ENCODE measurements at regions not wholly inside any gene's neighbourhood (a gene's known extent, or its start where the extent isn't known, plus 50 kb on each side); places are given as distances from the start of the nearest gene placed in this dataset.

DNA sequence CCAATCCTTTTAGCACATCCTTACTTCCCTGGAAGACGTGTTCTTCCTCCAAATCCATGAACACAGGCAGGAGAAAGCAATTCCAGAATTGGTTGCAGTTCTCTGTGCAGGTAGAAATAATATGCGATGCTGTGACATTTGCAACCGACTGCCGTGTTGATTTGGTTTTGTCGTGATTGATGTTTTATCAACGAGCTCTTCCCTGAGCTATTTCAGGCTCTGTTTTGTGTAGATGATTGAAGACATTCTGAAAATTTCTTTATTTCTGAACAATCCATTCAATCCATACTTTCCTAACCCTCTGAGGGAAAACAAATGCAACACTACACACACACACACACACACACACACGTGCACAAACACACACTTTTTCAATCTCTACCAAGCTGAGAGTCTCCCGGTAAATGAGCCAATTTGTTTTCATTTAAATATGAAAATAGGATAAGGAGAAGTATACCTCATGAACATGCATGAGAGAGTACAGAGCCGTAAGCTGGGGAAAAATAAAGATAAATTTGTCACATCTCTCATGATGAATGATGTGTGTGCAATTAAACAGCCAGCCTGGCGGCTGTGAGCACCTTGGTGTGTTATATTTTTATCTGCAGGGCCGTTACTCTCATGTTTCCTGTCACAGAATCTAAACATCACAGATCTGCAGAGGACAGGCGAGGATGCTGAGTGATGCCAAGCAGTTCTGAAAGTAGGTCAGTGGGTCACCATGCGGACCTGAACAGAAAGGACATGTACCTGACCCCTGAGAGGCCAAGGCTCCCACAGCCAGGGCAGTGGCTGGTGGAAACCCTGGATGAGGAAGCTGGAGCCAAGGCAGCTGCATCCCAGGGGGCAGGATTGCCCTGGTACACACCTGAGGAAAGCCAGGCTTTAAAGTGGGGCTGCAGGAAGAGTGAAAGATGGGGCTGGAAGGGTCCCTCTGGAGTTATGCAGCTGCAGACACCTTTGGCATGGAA lies 64.8 kb downstream of the PDCL3 start:
- DNase-seq (ENCODE audit: extremely low read depth in 1 of 11, low read depth in 9 of 11, low spot score in 4 of 11): no peak

DNA sequence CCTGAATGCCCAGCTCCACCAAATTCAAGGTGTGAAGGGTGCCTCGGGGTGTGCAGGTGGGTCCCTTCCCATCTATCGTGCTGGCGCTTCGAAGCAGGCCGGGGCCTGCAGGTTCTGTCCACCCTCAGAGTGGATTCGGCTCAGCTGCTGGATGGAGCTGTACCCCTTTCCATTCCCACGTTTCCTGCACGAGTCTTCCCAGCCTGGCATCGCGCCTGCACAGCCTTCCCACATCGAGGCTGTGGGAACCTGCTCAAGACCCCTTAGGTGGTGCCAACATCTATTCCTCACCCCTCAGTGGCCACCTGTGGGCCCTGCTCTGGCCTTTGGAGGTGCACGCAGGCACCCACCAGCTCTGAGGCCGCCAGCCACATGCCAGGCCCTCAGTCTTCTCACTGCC lies 65.7 kb downstream of the PDCL3 start:
- DNase-seq (ENCODE audit: extremely low read depth in 1 of 11, low read depth in 9 of 11, low spot score in 4 of 11): no peak

DNA sequence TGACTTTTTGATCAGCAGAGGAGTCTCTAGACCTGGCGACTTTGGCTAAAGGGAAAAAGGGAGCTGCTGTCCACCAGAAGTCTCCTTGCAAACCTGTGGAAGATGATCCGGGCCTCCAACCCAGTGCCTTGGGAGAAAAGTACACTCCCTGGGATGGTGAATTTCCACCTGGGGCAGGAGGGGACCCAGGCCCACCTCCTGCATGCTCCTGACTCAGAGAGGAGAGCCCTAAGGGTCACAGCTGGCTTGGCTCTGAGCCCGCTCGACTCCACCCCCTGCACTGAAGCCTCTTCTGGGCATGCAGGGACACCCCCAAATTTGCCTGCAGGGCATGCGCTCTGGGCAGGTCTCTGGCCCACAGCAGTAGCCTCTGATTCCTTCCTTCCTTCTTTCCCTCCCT lies 66.5 kb downstream of the PDCL3 start:
- no peak for DNase-seq (ENCODE audit: extremely low read depth in 1 of 11, low read depth in 9 of 11, low spot score in 4 of 11)

DNA sequence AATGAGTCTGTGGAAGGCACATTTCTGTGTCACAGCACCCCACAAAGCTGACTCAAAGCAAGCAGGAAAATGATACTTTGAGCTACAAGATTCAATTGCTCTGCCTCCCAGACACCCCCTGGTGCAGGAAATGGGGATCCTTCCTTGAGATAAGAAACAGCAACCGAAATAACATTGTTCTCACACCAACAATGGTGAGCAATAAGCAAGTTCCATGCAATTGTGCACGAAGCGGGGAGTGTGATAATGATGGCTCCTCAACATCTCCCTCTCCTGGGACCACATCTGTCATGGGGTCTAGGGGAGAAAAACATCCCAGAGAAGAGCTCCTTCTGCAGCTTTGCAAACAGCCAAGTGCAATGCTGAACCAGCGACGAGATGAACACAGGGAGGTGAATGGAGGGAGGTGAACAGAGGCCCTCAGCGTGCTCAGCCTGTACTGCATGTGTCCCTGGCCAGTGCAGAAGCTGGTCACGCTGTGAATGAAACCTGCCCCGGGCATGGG lies 67.7 kb downstream of the PDCL3 start:
- no peak for DNase-seq (ENCODE audit: extremely low read depth in 1 of 11, low read depth in 9 of 11, low spot score in 4 of 11)

DNA sequence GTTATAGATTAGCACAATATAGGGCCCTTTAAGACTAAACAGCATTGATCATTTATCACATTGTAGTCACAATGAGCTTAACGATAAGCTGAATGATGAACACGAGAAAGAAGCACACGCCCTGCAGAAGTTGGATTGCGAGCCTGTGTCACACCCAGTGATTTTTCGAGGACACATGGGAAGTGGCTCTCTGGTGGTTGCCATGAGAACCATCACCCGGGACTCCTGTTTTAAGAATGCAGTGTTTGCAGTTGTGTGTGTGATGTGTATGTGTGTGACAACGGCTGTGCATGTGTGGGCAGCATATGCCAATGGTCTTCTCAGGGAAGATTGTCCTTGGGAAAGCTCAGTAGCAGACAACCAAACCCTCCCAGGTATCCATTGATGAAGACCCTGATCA lies 69.2 kb downstream of the PDCL3 start:
- no peak for DNase-seq (ENCODE audit: extremely low read depth in 1 of 11, low read depth in 9 of 11, low spot score in 4 of 11)

DNA sequence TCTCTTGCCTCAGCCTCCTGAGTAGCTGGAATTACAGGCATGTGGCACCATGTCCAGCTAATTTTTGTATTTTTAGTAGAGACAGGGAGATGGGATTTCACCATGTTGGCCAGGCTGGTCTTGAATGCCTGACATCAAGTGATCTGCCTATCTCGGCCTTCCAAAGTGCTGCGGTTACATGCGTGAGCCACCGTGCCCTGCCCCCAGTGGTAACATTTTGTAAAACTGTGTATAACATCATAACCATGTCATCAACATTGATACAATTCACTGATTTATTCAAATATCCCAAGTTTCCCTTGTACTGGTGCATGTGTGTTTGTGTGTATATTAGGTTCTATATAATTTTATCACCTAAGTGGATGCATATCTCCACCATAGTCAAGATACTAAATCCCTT lies 70.0 kb downstream of the PDCL3 start:
- no peak for DNase-seq (ENCODE audit: extremely low read depth in 1 of 11, low read depth in 9 of 11, low spot score in 4 of 11)

DNA sequence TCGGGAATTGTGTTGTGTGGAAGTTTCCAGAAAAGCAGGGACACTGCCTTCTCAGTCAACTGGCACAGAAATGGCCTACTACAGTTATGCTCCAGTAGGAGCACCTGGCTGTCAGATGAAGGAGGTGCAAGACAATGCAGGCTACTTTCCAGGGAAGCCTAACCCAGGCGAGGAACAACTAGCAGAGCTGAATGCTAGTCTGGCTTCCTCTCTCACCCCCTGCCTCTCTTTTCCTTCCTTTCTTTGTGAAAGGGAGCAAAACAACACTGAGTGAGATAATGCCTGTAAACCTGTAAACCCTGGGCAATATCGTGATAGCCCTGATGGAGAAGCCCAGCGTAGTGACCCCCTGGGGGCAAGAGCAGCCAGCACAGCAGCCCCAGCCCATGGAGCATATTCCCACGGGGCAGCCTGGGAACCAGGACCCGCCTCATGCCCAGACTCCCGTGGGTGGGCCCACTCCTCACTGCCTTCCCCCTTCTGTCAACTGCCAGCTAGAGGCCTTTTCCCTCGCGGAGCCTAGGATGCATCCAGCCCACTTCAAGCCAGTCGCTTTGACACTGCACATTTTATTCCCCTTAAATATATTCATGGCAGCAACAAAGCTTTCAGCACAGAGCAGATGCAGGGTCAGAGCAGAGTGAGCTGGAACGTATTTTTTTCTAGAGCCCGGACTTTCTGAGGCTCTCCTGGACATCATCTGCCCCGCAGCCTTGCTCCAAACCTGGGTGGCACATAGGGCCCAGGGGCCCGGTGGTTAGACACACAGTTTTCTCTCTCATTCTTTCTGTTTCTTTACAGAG lies 77.0 kb downstream of the PDCL3 start:
- DNase-seq (ENCODE audit: extremely low read depth in 1 of 11, low read depth in 9 of 11, low spot score in 4 of 11): no peak

DNA sequence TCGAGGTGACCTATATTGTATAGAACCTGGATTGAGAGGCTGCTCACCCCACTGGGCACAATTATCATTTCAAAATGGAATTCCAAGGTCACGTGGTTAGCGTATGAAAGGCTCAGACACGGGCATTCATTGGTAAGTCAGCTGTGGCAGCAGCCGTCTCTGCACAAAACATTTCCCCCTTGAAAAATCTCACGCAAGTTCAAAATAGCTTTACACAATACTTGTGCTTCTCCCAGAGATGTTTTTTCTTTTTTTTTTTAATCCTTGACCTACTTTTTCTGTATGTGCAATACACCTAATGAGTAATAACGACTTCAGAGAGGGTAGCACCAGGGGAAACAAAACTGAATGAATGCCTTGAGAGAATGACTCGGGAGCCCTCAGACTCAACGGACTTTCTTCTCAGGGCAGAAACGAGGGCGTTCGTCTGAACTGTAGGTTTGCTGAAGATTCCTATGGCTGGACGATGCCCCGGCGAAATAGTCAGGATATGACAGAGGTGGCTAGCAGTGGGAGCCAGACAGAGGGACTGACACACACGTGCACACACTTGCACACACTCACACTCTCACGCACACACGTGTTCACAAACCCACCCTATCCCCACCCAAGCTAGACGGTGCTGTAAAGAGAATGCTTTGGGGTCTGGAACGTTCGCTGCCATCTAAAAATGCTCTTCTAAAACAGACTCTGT lies 77.8 kb downstream of the PDCL3 start:
- DNase-seq (ENCODE audit: extremely low read depth in 1 of 11, low read depth in 9 of 11, low spot score in 4 of 11): no peak

DNA sequence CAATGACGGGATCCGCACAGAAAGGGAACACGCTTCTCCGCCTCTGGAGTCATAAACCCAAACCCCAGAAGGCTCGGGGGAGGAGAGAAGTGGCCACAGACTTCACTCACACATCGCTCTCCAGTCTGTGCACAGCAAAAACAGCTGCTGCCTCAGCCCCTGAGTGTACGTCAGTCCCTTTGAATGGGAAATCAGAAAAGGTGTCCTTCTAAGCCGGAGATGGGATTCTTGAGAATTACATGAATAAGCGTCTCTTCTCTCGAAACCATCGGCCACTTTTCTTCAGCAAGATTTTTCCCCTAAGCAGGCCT lies 78.3 kb downstream of the PDCL3 start:
- DNase-seq (ENCODE audit: extremely low read depth in 1 of 11, low read depth in 9 of 11, low spot score in 4 of 11): no peak

DNA sequence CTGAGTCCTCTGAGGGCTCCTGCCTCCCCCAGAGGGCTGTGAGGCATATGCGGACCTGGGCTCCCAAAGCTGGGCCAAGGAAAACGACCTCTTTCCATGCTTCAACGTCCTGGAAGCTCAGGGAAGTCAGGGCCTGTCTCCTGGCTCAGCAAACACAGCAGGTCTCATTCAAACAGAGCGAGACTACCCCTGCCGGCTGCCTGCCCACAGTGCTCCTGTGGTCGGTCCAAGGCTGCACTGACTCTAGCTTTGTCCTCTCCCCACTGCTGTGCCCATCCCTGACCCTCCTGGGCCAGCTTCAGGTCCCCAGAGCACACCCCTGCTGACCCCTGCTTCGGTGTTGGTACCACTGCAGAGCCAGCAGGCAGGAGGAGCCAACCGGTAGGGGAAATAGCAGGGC lies 79.6 kb downstream of the PDCL3 start:
- DNase-seq (ENCODE audit: extremely low read depth in 1 of 11, low read depth in 9 of 11, low spot score in 4 of 11): no peak

DNA sequence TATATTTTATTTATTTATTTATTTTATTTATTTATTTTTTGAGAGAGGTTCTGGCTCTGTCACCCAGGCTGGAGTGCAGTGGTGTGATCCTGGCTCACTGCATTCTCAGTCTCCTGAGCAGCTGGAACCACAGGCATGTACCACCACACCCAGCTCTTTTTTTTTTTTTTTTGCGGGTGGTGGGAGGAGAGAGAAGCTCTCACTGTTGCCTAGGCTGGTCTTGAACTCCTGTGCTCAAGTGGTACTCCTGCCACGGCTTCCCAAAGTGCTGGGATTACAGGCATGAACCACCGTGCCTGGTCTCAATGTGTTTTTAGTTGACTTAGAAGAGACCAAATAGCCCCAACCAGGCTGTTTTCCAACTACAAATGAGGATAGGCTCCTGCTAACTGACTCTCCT lies 80.7 kb downstream of the PDCL3 start:
- no peak for DNase-seq (ENCODE audit: extremely low read depth in 1 of 11, low read depth in 9 of 11, low spot score in 4 of 11)

DNA sequence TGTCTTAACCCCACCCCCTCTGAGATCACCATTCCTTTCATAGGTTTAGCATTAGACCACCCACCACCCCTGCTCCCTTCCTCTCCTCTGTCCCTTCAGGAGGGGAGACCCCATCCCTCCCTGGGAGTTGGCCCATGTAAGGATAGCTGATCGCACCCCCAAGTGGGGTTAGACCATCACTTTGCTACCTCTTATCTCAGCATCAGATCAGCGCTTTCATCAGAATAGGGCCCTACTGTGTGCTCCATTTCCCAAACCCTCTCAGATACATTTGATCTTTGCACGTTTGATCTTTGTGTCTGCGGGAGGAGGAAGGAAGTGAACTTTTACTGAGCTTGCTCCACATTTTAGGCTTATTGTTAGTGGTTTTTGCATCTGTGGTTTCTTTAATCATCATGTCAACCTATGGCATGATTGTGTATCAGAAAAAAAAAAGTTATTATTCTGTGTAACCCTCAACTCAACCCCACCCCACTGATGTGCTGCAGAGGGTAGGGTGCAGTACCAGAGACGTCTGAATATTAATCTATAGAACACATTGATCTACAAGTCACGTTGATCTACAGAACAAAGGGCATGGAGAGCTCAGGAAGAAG lies 81.2 kb downstream of the PDCL3 start:
- DNase-seq (ENCODE audit: extremely low read depth in 1 of 11, low read depth in 9 of 11, low spot score in 4 of 11): no peak

DNA sequence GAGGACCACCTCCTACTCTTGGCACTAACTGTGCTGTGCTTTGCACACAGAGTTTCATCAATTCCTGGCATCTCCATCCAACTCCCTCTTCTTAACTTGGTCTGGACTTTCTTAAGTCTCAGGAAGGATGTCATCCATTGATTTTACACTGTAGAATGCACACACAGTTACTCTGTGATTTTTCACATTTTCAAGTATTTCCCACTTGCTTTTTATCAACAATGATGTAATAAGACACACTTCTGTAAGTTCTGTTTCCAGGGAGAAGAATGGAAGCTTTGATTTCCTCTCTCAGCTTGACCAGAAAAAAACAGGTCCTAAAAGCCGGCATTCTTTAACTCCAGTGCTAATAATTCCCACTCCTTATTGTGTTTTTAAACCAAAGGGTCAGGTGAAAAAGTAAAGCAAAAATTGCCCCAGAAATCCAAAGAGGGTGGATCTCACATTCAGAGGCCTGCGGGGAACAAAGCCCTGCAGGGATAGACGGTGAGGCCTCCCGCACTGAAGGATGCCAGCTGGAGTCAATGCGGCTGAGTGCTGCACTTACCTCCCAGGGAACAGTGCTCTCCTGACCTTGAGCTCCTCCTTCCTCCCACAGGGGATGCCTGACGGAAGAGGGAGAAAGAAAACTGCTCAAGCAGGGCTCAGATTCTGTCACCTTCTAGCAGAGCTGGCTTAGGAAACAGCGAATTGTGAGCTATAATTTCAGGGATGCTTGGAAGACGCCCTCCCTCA lies 83.1 kb downstream of the PDCL3 start:
- DNase-seq (ENCODE audit: extremely low read depth in 1 of 11, low read depth in 9 of 11, low spot score in 4 of 11): no peak

DNA sequence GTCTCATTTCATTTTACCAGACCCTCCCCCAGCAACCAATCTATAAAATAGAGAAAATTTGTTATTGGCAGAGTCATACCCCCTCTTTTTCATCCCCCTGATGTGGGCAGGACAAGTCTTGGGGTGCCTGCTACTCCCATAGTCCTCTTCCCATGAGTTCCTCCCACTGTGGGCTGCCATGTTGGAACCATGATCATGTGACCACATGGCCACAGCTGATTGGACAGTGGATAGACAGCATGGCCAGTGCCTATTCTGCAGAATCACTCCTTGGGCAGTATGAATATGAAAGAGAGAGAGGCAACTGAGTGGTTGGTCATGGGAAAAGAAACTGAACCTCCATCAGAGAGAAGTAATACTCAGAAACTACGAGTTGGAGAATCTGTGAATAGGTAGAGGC lies 84.9 kb downstream of the PDCL3 start:
- no peak for DNase-seq (ENCODE audit: extremely low read depth in 1 of 11, low read depth in 9 of 11, low spot score in 4 of 11)

DNA sequence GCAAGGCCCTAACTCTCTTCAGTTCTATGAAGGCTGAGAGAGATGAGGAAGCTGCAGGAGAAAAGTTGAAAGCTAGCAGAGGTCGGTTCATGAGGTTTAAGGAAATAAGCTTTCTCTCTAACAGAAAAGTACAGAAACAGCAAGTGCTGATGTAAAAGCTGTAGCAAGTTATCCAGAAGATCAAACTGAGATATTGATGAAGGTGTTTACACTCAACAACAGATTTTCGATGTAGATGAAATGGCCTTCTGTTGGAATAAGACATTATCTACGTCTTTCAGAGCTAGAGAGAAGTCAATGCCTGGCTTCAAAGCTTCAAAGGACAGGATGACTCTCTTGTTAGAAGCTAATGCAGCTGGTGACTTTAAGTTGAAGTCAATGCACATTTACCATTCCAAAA lies 87.4 kb downstream of the PDCL3 start:
- DNase-seq (ENCODE audit: extremely low read depth in 1 of 11, low read depth in 9 of 11, low spot score in 4 of 11): no peak

DNA sequence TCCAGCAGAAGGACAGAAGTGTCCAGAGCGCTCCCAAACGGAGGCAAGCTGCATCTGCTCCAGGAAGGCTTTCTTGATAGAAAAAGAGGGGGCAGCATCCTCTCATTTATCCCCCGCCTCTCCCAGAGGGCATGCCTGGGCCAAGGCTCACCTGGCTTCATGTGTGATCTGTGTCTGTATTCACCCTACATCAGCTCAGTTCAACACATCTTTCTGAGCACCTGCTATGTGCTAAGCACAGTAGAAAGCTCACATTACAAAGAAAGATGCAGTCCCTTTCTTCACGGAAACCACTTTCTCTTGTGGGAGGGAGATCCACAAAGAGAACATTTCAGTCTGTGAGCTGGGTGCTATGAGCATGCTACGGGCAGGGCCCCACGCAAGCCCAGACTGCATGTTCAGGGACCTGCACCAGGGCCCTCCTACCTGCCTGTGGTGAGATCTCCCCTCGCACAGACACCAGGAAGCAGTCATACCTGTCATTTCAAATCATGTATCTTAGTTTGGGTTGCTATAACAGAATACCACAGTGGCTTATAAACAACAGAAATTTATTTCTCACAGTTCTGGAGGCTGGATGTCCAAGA lies 90.7 kb downstream of the PDCL3 start:
- DNase-seq (ENCODE audit: extremely low read depth in 1 of 11, low read depth in 9 of 11, low spot score in 4 of 11): no peak

DNA sequence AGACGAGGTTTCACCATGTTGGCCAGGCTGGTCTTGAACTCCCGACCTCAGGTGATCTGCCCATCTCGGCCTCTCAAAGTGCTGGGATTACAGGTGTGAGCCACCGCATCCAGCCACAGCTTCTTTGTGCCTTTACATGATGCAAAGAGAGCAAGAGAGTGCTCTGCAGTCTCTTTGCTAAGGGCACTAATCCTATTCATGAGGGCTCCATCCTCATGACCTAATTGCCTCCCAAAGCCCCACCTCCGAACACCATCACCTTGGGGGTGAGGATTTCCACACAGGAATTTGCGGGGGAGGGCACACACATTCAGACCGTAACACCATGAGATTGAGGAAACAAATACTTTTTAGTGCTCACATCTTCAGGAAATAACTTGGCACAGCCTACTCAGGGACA lies 91.8 kb downstream of the PDCL3 start:
- DNase-seq (ENCODE audit: extremely low read depth in 1 of 11, low read depth in 9 of 11, low spot score in 4 of 11): no peak

DNA sequence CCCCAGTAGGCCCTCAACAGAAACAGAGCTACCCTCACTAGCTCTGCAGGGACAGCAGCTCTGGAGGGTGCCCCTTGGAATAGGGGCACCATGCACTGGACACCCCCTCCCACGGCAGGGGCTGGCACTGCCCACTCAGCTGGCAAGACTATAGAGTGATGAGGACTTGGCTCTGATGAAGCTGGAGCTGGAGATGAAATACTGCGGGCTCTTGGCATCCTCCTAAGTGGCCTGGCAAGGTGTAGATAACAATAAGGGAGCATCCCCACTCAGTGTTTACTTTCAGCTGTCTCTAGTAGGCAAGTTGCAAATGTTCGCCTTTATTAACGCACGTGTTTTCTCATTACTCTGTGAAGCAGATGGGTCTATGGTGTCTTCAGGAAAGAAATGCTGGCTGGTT lies 92.7 kb downstream of the PDCL3 start:
- DNase-seq (ENCODE audit: extremely low read depth in 1 of 11, low read depth in 9 of 11, low spot score in 4 of 11): no peak
